Liver (tissue), 8 donors: ENCODE measurements at regions not wholly inside any gene's neighbourhood (a gene's known extent, or its start where the extent isn't known, plus 50 kb on each side); places are given as distances from the start of the nearest gene placed in this dataset.

ENCODE experiments used
- DNase-seq: peaks from one replicate; pipeline ENCODE4 v3.0.0-alpha.2; 2017; ENCODE audit warnings: low spot score
- H3K27ac ChIP-seq, 2 donors: one replicate each; pipeline ENCODE4 v1.7.0; 2013; ENCODE audit warnings: inconsistent platforms in 2 of 2, low read length in 2 of 2, control low read depth in 1 of 2, low read depth in 1 of 2, mild to moderate bottlenecking in 1 of 2
- H3K27me3 ChIP-seq, 4 donors: one replicate each; pipeline versions ENCODE4 v1.6.1 to v1.7.0; 2013; ENCODE audit warnings: low read length in 3 of 4, inconsistent platforms in 1 of 4, mild to moderate bottlenecking in 1 of 4, moderate library complexity in 1 of 4; ENCODE audit not compliant: control insufficient read depth in 4 of 4, insufficient read depth in 4 of 4
- H3K36me3 ChIP-seq, 4 donors: one replicate each; pipeline versions ENCODE4 v1.6.1 to v1.7.0; 2013; ENCODE audit warnings: low read length in 3 of 4, mild to moderate bottlenecking in 3 of 4, low read depth in 1 of 4, moderate library complexity in 1 of 4; ENCODE audit not compliant: control insufficient read depth in 4 of 4, insufficient read depth in 3 of 4
- H3K4me1 ChIP-seq, 4 donors: one replicate each; pipeline versions ENCODE4 v1.6.1 to v1.7.0; 2013; ENCODE audit warnings: low read length in 3 of 4, mild to moderate bottlenecking in 3 of 4, moderate library complexity in 1 of 4; ENCODE audit not compliant: control insufficient read depth in 4 of 4, insufficient read depth in 4 of 4
- H3K4me3 ChIP-seq, 3 donors: one replicate each; pipeline versions ENCODE4 v1.6.1 to v1.7.0; 2013; ENCODE audit warnings: low read length in 3 of 3, control low read depth in 1 of 3, low read depth in 1 of 3, mild to moderate bottlenecking in 1 of 3
- H3K9ac ChIP-seq, 2 donors: one replicate each; pipeline ENCODE4 v1.7.0; 2013; ENCODE audit warnings: low read length in 2 of 2, mild to moderate bottlenecking in 2 of 2, moderate library complexity in 2 of 2, control low read depth in 1 of 2, low read depth in 1 of 2
- H3K9me3 ChIP-seq, 4 donors: one replicate each; pipeline versions ENCODE4 v1.6.1 to v1.7.0; 2013; ENCODE audit warnings: low read length in 3 of 4; ENCODE audit not compliant: control insufficient read depth in 4 of 4
- ATF3 ChIP-seq: IDR thresholded peaks from 2 replicates; pipeline ENCODE4 v1.6.1; 2016; ENCODE audit warnings: antibody characterized with exemption
- CTCF ChIP-seq: fragments of 150-350 bp; IDR thresholded peaks from 2 replicates; pipeline ENCODE4 v1.5.1; 2017; ENCODE audit warnings: improper control_type of control experiment, low read depth, low read length; ENCODE audit not compliant: missing input control
- GABPA ChIP-seq, 2 donors: IDR thresholded peaks in 1 of 2; conservative IDR thresholded peaks in 1 of 2; 2 replicates each; pipeline ENCODE4 v1.6.1; 2016; ENCODE audit warnings: antibody characterized with exemption in 2 of 2, mild to moderate bottlenecking in 1 of 2, moderate library complexity in 1 of 2
- HNF4G ChIP-seq: IDR thresholded peaks from 2 replicates; pipeline ENCODE4 v1.6.1; 2016; ENCODE audit warnings: antibody characterized with exemption
- JUND ChIP-seq, 2 donors: IDR thresholded peaks; 2 replicates each; pipeline ENCODE4 v1.6.1; 2016; ENCODE audit warnings: antibody characterized with exemption in 2 of 2
- MAX ChIP-seq: IDR thresholded peaks from 2 replicates; pipeline ENCODE4 v1.6.1; 2016; ENCODE audit warnings: antibody characterized with exemption
- NR2F2 ChIP-seq: IDR thresholded peaks from 2 replicates; pipeline ENCODE4 v1.6.1; 2016; ENCODE audit warnings: antibody characterized with exemption
- RAD21 ChIP-seq, 2 donors: IDR thresholded peaks; 2 replicates each; pipeline ENCODE4 v1.6.1; 2016; ENCODE audit warnings: antibody characterized with exemption in 2 of 2, mild to moderate bottlenecking in 2 of 2
- REST ChIP-seq: IDR thresholded peaks from 2 replicates; pipeline ENCODE4 v1.6.1; 2016; ENCODE audit warnings: antibody characterized with exemption, mild to moderate bottlenecking
- RXRA ChIP-seq, 2 donors: IDR thresholded peaks; 2 replicates each; pipeline ENCODE4 v1.6.1; 2017 to 2018; ENCODE audit warnings: antibody characterized with exemption in 2 of 2, mild to moderate bottlenecking in 1 of 2
- SP1 ChIP-seq: IDR thresholded peaks from 2 replicates; pipeline ENCODE4 v1.6.1; 2018; ENCODE audit warnings: antibody characterized with exemption, mild to moderate bottlenecking
- TAF1 ChIP-seq: conservative IDR thresholded peaks from 2 replicates; pipeline ENCODE4 v1.6.1; 2016; ENCODE audit warnings: antibody characterized with exemption, mild to moderate bottlenecking
- YY1 ChIP-seq: IDR thresholded peaks from 2 replicates; pipeline ENCODE4 v1.6.1; 2016; ENCODE audit warnings: antibody characterized with exemption, mild to moderate bottlenecking
- ZBTB33 ChIP-seq: IDR thresholded peaks from 2 replicates; pipeline ENCODE4 v1.6.1; 2016; ENCODE audit warnings: antibody characterized with exemption
- WGBS: extraction: QIAGEN DNeasy Blood & Tissue Kit; methylation state at CpG from one replicate; pipeline ENCODE4 v1.1.7; 2013; 5-methylcytosine and 5-hydroxymethylcytosine counted together
- donor health status: healthy.
- donor health status: healthy.
- donor health status: healthy.
- donor health status: healthy.
- donor health status: healthy.

GRCh38 chr4:36551697-36552214 is 270.3 kb downstream of the DTHD1 start (continued):
- no peak for TF ChIP-seq REST
- no peak for TF ChIP-seq JUND (IDR thresholded peaks at IDR 0.05)
- TF ChIP-seq HNF4G: no peak

- no peaks in the 10 kb centered on the region for H3K9me3 ChIP-seq
- TF ChIP-seq GABPA (IDR thresholded peaks at IDR 0.05 in 1 of 2, conservative IDR thresholded peaks at IDR 0.05 in 1 of 2) (no peak), NR2F2 (no peak), REST (no peak), ZBTB33 (no peak), HNF4G (no peak), JUND (IDR thresholded peaks at IDR 0.05) (no peak), TAF1 (no peak), MAX (no peak), RAD21 (IDR thresholded peaks at IDR 0.05) (no peak), SP1 (no peak), CTCF (no peak), RXRA (IDR thresholded peaks at IDR 0.05) (no peak), ATF3 (no peak), YY1 (no peak)
- WGBS: 76% methylated on average over 1 of the region's 1 CpG
- no peaks in the 10 kb centered on the region for H3K36me3 ChIP-seq
- H3K27me3 ChIP-seq: no peaks in the 10 kb centered on the region
- no peak overlapping the region for H3K4me3 ChIP-seq
- H3K9ac ChIP-seq: no peak overlapping the region
- DNase-seq: no peak
- H3K27ac ChIP-seq: no peak overlapping the region
- H3K4me1 ChIP-seq: no peaks in the 10 kb centered on the region
These were observed 271.6 kb downstream of the DTHD1 start for GRCh38 chr4:36553029-36553428.
